Activated T-cell treated with anti-CD3 and anti-CD28 coated beads, Interleukin-2, amount 50 U/mL, for 72 hours (primary cell): ENCODE measurements at regions not wholly inside any gene's neighbourhood (a gene's known extent, or its start where the extent isn't known, plus 50 kb on each side); places are given as distances from the start of the nearest gene placed in this dataset.

ENCODE experiments used
- ATAC-seq, 2 donors: fragments of 150-1000 bp; cut with Tn5 transposase; replicated peaks in 1 of 2; 2 replicates each; pipeline ENCODE4 v1.10.0; 2021; ENCODE audit warnings: moderate library complexity in 2 of 2, mild to moderate bottlenecking in 1 of 2
- DNase-seq, 2 donors: peaks; one replicate each; pipeline ENCODE4 v3.0.0; 2021 to 2022; ENCODE audit warnings: mixed read lengths in 1 of 2
- H3K27ac Mint-ChIP-seq: one replicate; pipeline ENCODE4 v1.8.0; 2022; ENCODE audit warnings: mild to moderate bottlenecking, moderate library complexity, mixed read lengths
- H3K27me3 Mint-ChIP-seq: one replicate; pipeline ENCODE4 v1.8.0; 2022; ENCODE audit warnings: low read depth, mixed read lengths
- H3K36me3 Mint-ChIP-seq, 2 donors: one replicate each; pipeline ENCODE4 v1.8.0; 2022; ENCODE audit warnings: mixed read lengths in 2 of 2, mild to moderate bottlenecking in 1 of 2; ENCODE audit not compliant: insufficient read depth in 2 of 2
- H3K4me1 Mint-ChIP-seq: one replicate; pipeline ENCODE4 v1.8.0; 2022; ENCODE audit warnings: low read depth, mixed read lengths
- H3K4me3 Mint-ChIP-seq, 2 donors: one replicate each; pipeline ENCODE4 v1.8.0; 2022; ENCODE audit warnings: mild to moderate bottlenecking in 2 of 2, mixed read lengths in 2 of 2, moderate library complexity in 2 of 2
- H3K9me3 Mint-ChIP-seq, 2 donors: one replicate each; pipeline ENCODE4 v1.8.0; 2022; ENCODE audit warnings: mixed read lengths in 2 of 2

- H3K36me3 Mint-ChIP-seq, result no peaks in the 10 kb centered on the region
- DNase-seq, result no peak
- no peak for ATAC-seq
- H3K27ac Mint-ChIP-seq, result no peak overlapping the region
- no peaks in the 10 kb centered on the region for H3K27me3 Mint-ChIP-seq
- H3K4me3 Mint-ChIP-seq, result no peak overlapping the region
- H3K4me1 Mint-ChIP-seq, result no peaks in the 10 kb centered on the region
- H3K9me3 Mint-ChIP-seq, result peaks cover 2 to 4% of the 10 kb centered on the region in 2 donors
Measured at GRCh38 chr16:73710526-73710925, 586.1 kb upstream of the PSMD7 start.

DNA sequence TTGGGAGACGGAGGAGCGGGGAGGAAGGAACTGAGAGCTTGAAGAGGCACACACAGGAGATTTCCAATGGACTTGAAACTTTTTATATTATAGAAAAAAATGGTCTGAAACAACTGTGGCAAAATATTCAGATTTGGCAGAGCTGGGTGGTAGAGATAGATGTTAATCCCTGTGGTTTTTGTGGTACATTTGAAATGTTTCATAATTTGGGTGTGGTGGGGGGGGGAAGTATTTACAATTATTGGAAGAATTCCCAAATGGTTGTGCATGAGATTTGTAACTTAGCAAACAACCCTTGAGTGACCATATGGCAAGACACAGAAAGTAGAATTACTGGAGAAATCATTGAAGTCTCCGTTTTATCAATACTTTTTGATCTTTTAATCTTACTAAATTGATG, 588.8 kb upstream of the PSMD7 start:
- H3K36me3 Mint-ChIP-seq, result no peaks in the 10 kb centered on the region
- no peaks in the 10 kb centered on the region for H3K27me3 Mint-ChIP-seq
- DNase-seq (no peak), ATAC-seq (no peak)
- no peak overlapping the region for H3K4me3 Mint-ChIP-seq
- no peaks in the 10 kb centered on the region for H3K4me1 Mint-ChIP-seq
- no peak overlapping the region for H3K27ac Mint-ChIP-seq
- H3K9me3 Mint-ChIP-seq, result peaks cover 2% of the 10 kb centered on the region in 2 donors

DNA sequence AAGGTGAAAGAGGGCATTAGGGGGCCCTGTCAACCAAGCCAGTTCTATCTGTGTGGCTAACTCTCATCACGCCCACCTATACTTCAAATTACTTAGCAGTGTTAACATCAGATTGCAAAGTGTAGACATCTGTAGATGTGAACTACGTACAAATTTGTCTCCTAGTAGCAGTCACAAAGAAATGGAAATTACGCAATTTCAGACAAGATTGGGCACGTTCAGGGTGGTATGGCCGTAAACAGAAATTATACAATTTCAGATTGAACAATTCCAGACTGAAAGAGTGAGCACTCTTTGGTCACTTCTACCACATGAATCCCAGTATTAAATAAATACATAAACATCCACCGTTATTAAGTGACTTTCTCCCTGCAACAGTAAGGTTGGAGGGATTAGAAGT, 592.7 kb upstream of the PSMD7 start:
- H3K4me1 Mint-ChIP-seq, result no peaks in the 10 kb centered on the region
- ATAC-seq (no peak), DNase-seq (no peak)
- no peak overlapping the region for H3K27ac Mint-ChIP-seq
- H3K4me3 Mint-ChIP-seq, result no peak overlapping the region
- no peaks in the 10 kb centered on the region for H3K27me3 Mint-ChIP-seq
- H3K9me3 Mint-ChIP-seq, result peaks cover 2% of the 10 kb centered on the region in 2 donors
- no peaks in the 10 kb centered on the region for H3K36me3 Mint-ChIP-seq

DNA sequence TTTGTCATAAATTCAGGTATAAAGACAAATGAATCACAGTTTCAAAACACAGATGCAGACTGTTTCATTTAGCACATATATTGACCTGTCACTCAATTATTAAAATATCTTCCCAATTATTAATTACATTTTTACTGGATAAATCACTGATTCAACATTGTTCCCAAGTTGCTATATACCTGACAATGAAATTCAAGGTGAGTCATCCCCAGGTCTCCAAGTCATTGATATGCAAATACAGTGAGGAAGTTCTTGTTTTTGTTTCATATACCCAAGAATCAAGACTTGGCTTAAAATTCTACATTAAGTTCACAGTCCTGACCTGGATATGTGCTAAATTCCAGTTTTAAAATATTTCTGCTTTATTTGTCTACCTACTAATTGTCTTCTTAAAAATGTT, 599.3 kb upstream of the PSMD7 start:
- H3K4me3 Mint-ChIP-seq, result no peak overlapping the region
- no peaks in the 10 kb centered on the region for H3K9me3 Mint-ChIP-seq
- H3K36me3 Mint-ChIP-seq, result no peaks in the 10 kb centered on the region
- ATAC-seq (no peak), DNase-seq (no peak)
- H3K4me1 Mint-ChIP-seq, result no peaks in the 10 kb centered on the region
- H3K27ac Mint-ChIP-seq, result no peak overlapping the region
- no peaks in the 10 kb centered on the region for H3K27me3 Mint-ChIP-seq

DNA sequence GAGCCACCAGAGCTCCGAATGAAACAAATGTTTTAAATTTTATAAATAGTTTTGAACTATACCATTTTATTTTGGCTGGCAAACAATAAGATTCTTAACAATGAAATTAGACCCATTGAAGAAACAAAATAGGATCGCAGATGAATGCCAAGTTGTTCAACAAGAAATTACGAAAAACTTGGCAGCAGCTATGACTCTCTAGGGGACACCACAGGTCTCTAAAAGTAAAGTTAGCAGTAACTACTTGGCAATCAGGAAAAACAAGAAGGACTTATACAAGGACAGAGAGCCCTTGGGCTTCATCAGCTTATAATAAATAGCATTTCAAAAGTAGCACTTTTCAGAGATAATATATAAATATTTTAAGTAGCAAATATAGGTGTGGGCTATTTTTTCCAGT, 603.8 kb upstream of the PSMD7 start:
- H3K27ac Mint-ChIP-seq, result no peak overlapping the region
- H3K4me1 Mint-ChIP-seq, result no peaks in the 10 kb centered on the region
- ATAC-seq (no peak), DNase-seq (no peak)
- H3K9me3 Mint-ChIP-seq, result no peaks in the 10 kb centered on the region
- no peaks in the 10 kb centered on the region for H3K27me3 Mint-ChIP-seq
- no peaks in the 10 kb centered on the region for H3K36me3 Mint-ChIP-seq
- H3K4me3 Mint-ChIP-seq, result no peak overlapping the region

DNA sequence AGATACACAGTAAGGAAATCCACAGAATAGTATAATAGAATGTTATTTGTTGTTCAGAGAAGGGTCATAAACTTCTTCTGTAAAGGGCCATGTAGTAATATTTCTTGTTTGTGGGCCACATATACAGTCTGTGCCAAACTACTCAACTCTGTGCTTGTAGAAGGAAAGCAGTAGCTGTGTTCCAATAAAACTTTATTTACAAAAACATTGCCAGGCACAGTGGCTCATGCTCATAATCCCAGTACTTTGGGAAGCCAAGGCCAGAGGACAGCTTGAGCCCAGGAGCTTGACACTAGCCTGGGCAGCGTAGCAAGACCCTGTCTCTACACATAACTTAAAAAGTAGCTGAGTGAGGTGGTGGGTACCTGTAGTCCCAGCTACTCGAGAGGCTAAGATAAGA, 612.8 kb upstream of the PSMD7 start:
- Mint-ChIP-seq H3K4me1 (no peaks in the 10 kb centered on the region), H3K4me3 (no peak overlapping the region), H3K27ac (no peak overlapping the region), H3K27me3 (no peaks in the 10 kb centered on the region), H3K36me3 (no peaks in the 10 kb centered on the region), H3K9me3 (no peaks in the 10 kb centered on the region)
- ATAC-seq (no peak), DNase-seq (no peak)

DNA sequence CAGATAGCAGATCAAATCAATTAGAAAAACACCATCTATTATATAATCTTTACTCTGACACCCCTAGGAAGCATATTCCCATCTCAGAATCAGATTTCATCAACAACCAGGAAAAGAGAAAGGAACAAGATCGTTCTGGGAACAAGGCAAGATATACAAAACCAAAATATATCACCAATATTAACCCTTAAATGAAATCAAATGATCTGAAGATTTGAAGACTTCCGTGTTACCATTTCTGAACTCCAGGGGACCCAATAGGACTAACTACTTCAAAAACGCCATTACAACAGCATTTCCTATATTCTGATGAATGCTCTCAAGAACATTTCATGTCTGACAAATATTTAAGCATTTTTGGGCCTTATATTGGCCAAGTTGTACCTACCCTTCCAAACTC, 624.2 kb upstream of the ZFHX3 start:
- H3K4me3 Mint-ChIP-seq, result no peak overlapping the region
- DNase-seq (no peak), ATAC-seq (no peak)
- H3K36me3 Mint-ChIP-seq, result no peaks in the 10 kb centered on the region
- H3K27me3 Mint-ChIP-seq, result no peaks in the 10 kb centered on the region
- H3K4me1 Mint-ChIP-seq, result no peaks in the 10 kb centered on the region
- H3K9me3 Mint-ChIP-seq, result peaks cover 2% of the 10 kb centered on the region in 2 donors
- no peak overlapping the region for H3K27ac Mint-ChIP-seq

- no peak for ATAC-seq
- H3K4me1 Mint-ChIP-seq, result no peaks in the 10 kb centered on the region
- no peak overlapping the region for H3K27ac Mint-ChIP-seq
- DNase-seq, result no peak
- H3K9me3 Mint-ChIP-seq, result peaks cover 2% of the 10 kb centered on the region in 2 donors
- H3K36me3 Mint-ChIP-seq, result no peaks in the 10 kb centered on the region
- H3K27me3 Mint-ChIP-seq, result no peaks in the 10 kb centered on the region
- no peak overlapping the region for H3K4me3 Mint-ChIP-seq
Measured at GRCh38 chr16:73670836-73671820, 623.2 kb upstream of the ZFHX3 start.

DNA sequence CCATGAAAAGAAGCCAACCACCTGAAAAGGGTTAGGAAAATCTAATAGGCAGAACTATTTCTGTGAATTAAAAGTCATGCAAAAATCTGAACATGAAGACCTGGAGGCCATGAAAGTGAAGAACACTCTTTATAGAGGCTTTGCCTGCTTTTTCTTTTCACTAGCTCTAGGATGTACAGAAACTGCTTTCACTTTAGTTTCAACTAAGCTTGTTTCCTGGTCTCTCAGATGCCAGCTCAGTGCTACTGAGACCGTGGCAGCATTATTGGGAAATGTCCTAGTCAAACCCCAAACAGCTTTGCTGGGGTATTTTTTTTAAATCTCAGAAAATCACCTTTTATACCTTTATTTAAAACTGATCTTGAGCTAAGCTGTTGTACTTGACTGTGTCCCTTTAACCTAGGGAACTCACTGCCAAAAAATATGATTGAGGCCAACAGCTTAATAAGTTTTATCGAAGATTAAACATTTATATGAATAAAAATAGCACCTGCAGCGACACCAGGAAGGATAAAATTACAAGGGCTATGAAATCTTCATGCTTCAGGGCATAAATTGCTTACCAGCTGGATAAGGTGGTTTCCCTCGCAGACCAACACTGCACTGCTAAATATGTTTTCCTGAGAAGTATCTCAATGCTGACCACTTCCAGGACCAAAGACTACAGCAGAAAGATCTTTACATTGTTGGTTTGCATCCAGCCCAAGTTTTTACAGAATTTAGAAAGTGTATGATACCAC, 621.8 kb upstream of the ZFHX3 start:
- peaks cover 2% of the 10 kb centered on the region in 2 donors for H3K9me3 Mint-ChIP-seq
- no peaks in the 10 kb centered on the region for H3K27me3 Mint-ChIP-seq
- no peaks in the 10 kb centered on the region for H3K36me3 Mint-ChIP-seq
- no peak for ATAC-seq
- DNase-seq, result no peak
- no peaks in the 10 kb centered on the region for H3K4me1 Mint-ChIP-seq
- no peak overlapping the region for H3K4me3 Mint-ChIP-seq
- H3K27ac Mint-ChIP-seq, result no peak overlapping the region

DNA sequence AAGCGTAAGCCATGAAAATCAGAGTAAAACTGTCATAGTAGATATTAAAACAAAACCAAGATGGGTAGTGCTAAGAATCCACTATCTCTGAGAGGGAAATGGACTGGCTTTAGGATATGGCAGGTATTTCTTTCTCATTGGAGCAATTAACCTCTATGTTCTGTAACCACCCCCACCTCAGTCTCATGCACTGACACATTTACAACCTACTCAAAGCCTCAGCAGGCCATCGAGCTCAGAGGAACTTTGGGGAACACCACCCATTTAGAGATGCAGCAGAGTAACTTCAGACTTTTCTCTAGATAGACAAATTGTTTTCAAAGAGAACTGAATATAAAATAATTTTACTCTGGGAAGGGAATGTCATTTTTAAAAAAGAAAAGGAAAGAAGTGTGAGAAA, 615.8 kb upstream of the ZFHX3 start:
- Mint-ChIP-seq H3K27me3 (no peaks in the 10 kb centered on the region), H3K27ac (no peak overlapping the region), H3K36me3 (no peaks in the 10 kb centered on the region), H3K9me3 (peaks cover 0 to 2% of the 10 kb centered on the region in 2 donors), H3K4me1 (no peaks in the 10 kb centered on the region), H3K4me3 (no peak overlapping the region)
- ATAC-seq (no peak), DNase-seq (no peak)

DNA sequence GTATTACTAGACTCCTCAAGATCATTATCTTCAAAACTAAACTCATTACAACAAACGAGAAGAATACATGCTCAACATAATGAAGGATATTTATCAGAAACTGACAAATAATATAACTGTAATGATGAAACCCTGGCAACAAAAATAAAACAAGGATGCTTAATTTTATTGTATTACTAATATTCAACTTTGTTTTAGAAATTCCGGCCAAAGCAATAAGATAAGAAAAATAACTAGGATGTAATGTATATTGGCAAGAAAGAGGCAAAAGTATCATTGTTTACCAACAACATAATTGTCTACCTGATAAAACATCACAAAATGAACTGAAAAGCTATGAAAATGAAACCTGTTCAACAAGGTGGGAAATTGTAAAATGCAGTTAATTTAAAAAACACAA, 588.3 kb upstream of the ZFHX3 start:
- ATAC-seq, result no peak

GRCh38 chr16:73629011-73629410, 581.1 kb upstream of the ZFHX3 start:
- DNase-seq (no peak), ATAC-seq (no peak)
- Mint-ChIP-seq H3K36me3 (no peaks in the 10 kb centered on the region), H3K27me3 (no peaks in the 10 kb centered on the region), H3K9me3 (peaks cover 0 to 2% of the 10 kb centered on the region in 2 donors), H3K27ac (no peak overlapping the region), H3K4me3 (no peak overlapping the region), H3K4me1 (no peaks in the 10 kb centered on the region)

More for the DNA sequence above, 588.3 kb upstream of the ZFHX3 start:
- Mint-ChIP-seq H3K36me3 (no peaks in the 10 kb centered on the region), H3K27ac (no peak overlapping the region), H3K4me1 (no peaks in the 10 kb centered on the region), H3K9me3 (peaks cover 3 to 14% of the 10 kb centered on the region in 2 donors), H3K4me3 (no peak overlapping the region), H3K27me3 (no peaks in the 10 kb centered on the region)
- no peak for DNase-seq

DNA sequence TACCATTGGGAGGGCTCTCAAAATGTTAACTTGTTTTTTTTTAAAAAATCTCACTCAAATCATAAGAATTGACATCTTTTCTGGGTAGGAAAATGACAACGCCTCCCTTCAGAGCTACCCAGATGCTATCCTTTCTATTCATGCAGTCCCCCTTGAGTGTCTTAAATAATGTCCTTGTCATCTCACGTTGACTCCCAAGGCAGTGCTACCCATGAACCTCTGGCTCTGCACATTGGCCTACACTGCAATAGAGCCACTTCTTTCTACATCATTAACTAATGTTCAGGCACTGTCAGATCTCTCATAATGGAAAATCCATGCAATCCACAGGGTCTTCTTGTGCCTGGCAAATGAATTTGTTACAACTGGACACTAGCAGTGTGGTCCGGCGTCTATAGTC, 569.8 kb upstream of the ZFHX3 start:
- ATAC-seq (no peak), DNase-seq (no peak)
- Mint-ChIP-seq H3K4me3 (no peak overlapping the region), H3K27me3 (no peaks in the 10 kb centered on the region), H3K27ac (no peak overlapping the region), H3K4me1 (no peaks in the 10 kb centered on the region), H3K9me3 (peaks cover 0 to 4% of the 10 kb centered on the region in 2 donors), H3K36me3 (no peaks in the 10 kb centered on the region)
